SK-N-SH (cell line): ENCODE measurements at regions not wholly inside any gene's neighbourhood (a gene's known extent, or its start where the extent isn't known, plus 50 kb on each side); places are given as distances from the start of the nearest gene placed in this dataset.

Experiments
- CTCF ChIA-PET: fragments of 300-600, 350-600 bp; formaldehyde crosslinking; extraction: SDS; loops from one replicate; lab custom pipeline; 2021; lab: Yijun Ruan, JAX
- POLR2A ChIA-PET: fragments of 350-600 bp; sonication (Branson Sonifier 250); formaldehyde crosslinking; extraction: SDS; loops from one replicate; lab custom pipeline; 2020; ENCODE audit warnings: antibody characterized with exemption, inconsistent platforms; lab: Yijun Ruan, JAX
- DNase-seq: peaks from one replicate; pipeline ENCODE4 v3.0.0; 2012
- H2AFZ ChIP-seq: fragments of 200-600 bp; sonication (generic); 2 replicates; pipeline ENCODE4 v1.8.1; 2016; ENCODE audit warnings: antibody characterized with exemption, mild to moderate bottlenecking, low read depth
- H3F3A ChIP-seq: fragments of 200-600 bp; sonication (generic); replicated peaks from 2 replicates; pipeline ENCODE3; 2016; ENCODE audit warnings: antibody characterized with exemption, mild to moderate bottlenecking; ENCODE audit not compliant: insufficient read depth
- H3K27ac ChIP-seq, 2 experiments: fragments of 200-500 bp in 1 of 2; fragments of 200-600 bp in 1 of 2; sonication (Bioruptor generic) in 1 of 2; sonication (generic), shearing (Covaris generic) in 1 of 2; 2 replicates each; pipeline versions ENCODE4 v1.5.1 to v1.6.1; 2014 to 2016; ENCODE audit warnings: low read depth in 2 of 2, inconsistent platforms in 1 of 2, low read length in 1 of 2, mild to moderate bottlenecking in 1 of 2, mixed read lengths in 1 of 2
- H3K27me3 ChIP-seq: fragments of 200-600 bp; sonication (generic), shearing (Covaris generic); 2 replicates; pipeline ENCODE4 v1.6.1; 2016; ENCODE audit warnings: mixed run types; ENCODE audit not compliant: insufficient read depth
- H3K36me3 ChIP-seq, 2 experiments: fragments of 200-500 bp in 1 of 2; fragments of 200-600 bp in 1 of 2; sonication (Bioruptor generic) in 1 of 2; sonication (generic) in 1 of 2; replicated peaks in 1 of 2; 2 replicates each; pipeline versions ENCODE3 to v1.5.1; 2014 to 2016; ENCODE audit warnings: low read length in 1 of 2, mild to moderate bottlenecking in 1 of 2; ENCODE audit not compliant: insufficient read depth in 2 of 2, control insufficient read depth in 1 of 2
- H3K4me1 ChIP-seq, 2 experiments: fragments of 200-500 bp in 1 of 2; fragments of 200-600 bp in 1 of 2; sonication (Bioruptor generic) in 1 of 2; sonication (generic), shearing (Covaris generic) in 1 of 2; 2 replicates each; pipeline versions ENCODE4 v1.5.1 to v1.6.1; 2014 to 2016; ENCODE audit warnings: low read depth in 1 of 2, low read length in 1 of 2, mixed run types in 1 of 2; ENCODE audit not compliant: insufficient read depth in 2 of 2, control insufficient read depth in 1 of 2
- H3K4me2 ChIP-seq: fragments of 200-600 bp; sonication (generic), shearing (Covaris generic); 2 replicates; pipeline ENCODE4 v1.6.1; 2017; ENCODE audit warnings: mixed run types
- H3K4me3 ChIP-seq, 2 experiments: fragments of 200-500 bp in 1 of 2; fragments of 200-600 bp in 1 of 2; sonication (Bioruptor generic) in 1 of 2; sonication (generic), shearing (Covaris generic) in 1 of 2; 2 replicates each; pipeline versions ENCODE4 v1.5.1 to v1.8.1; 2014 to 2016; ENCODE audit warnings: low read depth in 2 of 2, inconsistent platforms in 1 of 2, low read length in 1 of 2, mild to moderate bottlenecking in 1 of 2, mixed read lengths in 1 of 2, moderate library complexity in 1 of 2
- H3K79me2 ChIP-seq: fragments of 200-600 bp; sonication (generic); 2 replicates; pipeline ENCODE4 v1.8.1; 2017; ENCODE audit warnings: mild to moderate bottlenecking; ENCODE audit not compliant: insufficient read depth
- H3K9ac ChIP-seq: fragments of 200-600 bp; sonication (generic); 2 replicates; pipeline ENCODE4 v1.6.1; 2017; ENCODE audit warnings: mixed run types
- H3K9me2 ChIP-seq: fragments of 200-600 bp; sonication (generic); 2 replicates; pipeline ENCODE4 v1.6.1; 2017; ENCODE audit warnings: mixed run types
- H3K9me3 ChIP-seq: fragments of 200-600 bp; sonication (generic); 2 replicates; pipeline ENCODE4 v1.6.1; 2017; ENCODE audit warnings: mixed run types, mild to moderate bottlenecking, moderate library complexity
- H4K20me1 ChIP-seq: fragments of 200-600 bp; sonication (generic); 2 replicates; pipeline ENCODE4 v1.6.1; 2017; ENCODE audit warnings: mild to moderate bottlenecking, mixed run types; ENCODE audit not compliant: insufficient read depth
- CTCF ChIP-seq: fragments of 200-600 bp; sonication (generic); IDR thresholded peaks from 2 replicates; pipeline ENCODE4 v1.6.1; 2017; ENCODE audit warnings: antibody characterized with exemption, mild to moderate bottlenecking, moderate library complexity
- EP300 ChIP-seq, 2 experiments: IDR thresholded peaks; 2 replicates each; pipeline versions ENCODE4 v1.4.0 to v1.6.1; 2012; ENCODE audit warnings: borderline replicate concordance in 1 of 2, low read depth in 1 of 2, low read length in 1 of 2
- EZH2phosphoT487 ChIP-seq: fragments of 200-600 bp; sonication (generic); IDR thresholded peaks from 2 replicates; pipeline ENCODE4 v1.6.1; 2017; ENCODE audit warnings: low read depth, mixed run types, mild to moderate bottlenecking, antibody characterized with exemption, moderate library complexity, borderline replicate concordance
- GATA2 ChIP-seq: sonication (generic); formaldehyde crosslinking; IDR thresholded peaks from 2 replicates; pipeline ENCODE4 v1.5.0; 2020; ENCODE audit warnings: mild to moderate bottlenecking, missing genetic modification reagents
- IRF3 ChIP-seq: fragments of 150-350 bp; IDR thresholded peaks from 2 replicates; pipeline ENCODE4 v1.6.1; 2016; ENCODE audit warnings: mild to moderate bottlenecking, low read depth, low read length
- RCOR1 ChIP-seq: fragments of 150-350 bp; IDR thresholded peaks from 2 replicates; pipeline ENCODE4 v1.6.1; 2017; ENCODE audit warnings: antibody characterized with exemption, low read length
- SMC3 ChIP-seq: IDR thresholded peaks from 2 replicates; pipeline ENCODE4 v1.6.1; 2012; ENCODE audit warnings: low read depth, low read length, improper control_type of control experiment
- TCF12 ChIP-seq: IDR thresholded peaks from 2 replicates; pipeline ENCODE4 v1.4.0; 2012
- TEAD4 ChIP-seq: IDR thresholded peaks from 2 replicates; pipeline ENCODE4 v1.4.0; 2012; ENCODE audit warnings: mild to moderate bottlenecking, borderline replicate concordance; ENCODE audit not compliant: insufficient read depth
- USF1 ChIP-seq: IDR thresholded peaks from 2 replicates; pipeline ENCODE4 v1.4.0; 2012; ENCODE audit warnings: low read depth, borderline replicate concordance
- YY1 ChIP-seq: IDR thresholded peaks from 2 replicates; pipeline ENCODE4 v1.4.0; 2012; ENCODE audit warnings: low read depth, mild to moderate bottlenecking
- ZBTB33 ChIP-seq: IDR thresholded peaks from 2 replicates; pipeline ENCODE4 v1.4.0; 2012; ENCODE audit warnings: low read depth, borderline replicate concordance
- WGBS: methylation state at CpG from one replicate; pipeline ENCODE4 v1.1.6; 2017; ENCODE audit warnings: low lambda C conversion rate; 5-methylcytosine and 5-hydroxymethylcytosine counted together

GRCh38 chr5:74476046-74476818, 164.3 kb downstream of the ENC1 start (continued):
- TF ChIP-seq TEAD4 (no peak), EP300 (IDR thresholded peaks at IDR 0.05; ENCODE audit: borderline replicate concordance in 1 of 2, low read depth in 1 of 2, low read length in 1 of 2) (no peak), USF1 (no peak)

- no peak overlapping the region for H3K4me2 ChIP-seq
- no peak overlapping the region for H3K4me3 ChIP-seq
- WGBS, result 56% methylated on average over 2 of the region's 2 CpGs
- TF ChIP-seq ZBTB33, result no peak
- no peak for TF ChIP-seq IRF3
- no peak for TF ChIP-seq RCOR1
- TF ChIP-seq EZH2phosphoT487, result no peak
- no peak for TF ChIP-seq SMC3
- TF ChIP-seq YY1, result no peak
- TF ChIP-seq CTCF, result no peak
- TF ChIP-seq TCF12, result no peak
- no peak for TF ChIP-seq GATA2 (CRISPR knock-in tag)
- no peak for TF ChIP-seq USF1
- no peaks in the 10 kb centered on the region for H3K36me3 ChIP-seq
- peaks cover 0 to 6% of the 10 kb centered on the region in 2 experiments; a peak in 2 of 4 replicates for H3K4me1 ChIP-seq
- no peaks in the 10 kb centered on the region for H4K20me1 ChIP-seq
- H3K27ac ChIP-seq, result no peak overlapping the region
- no peaks in the 10 kb centered on the region for H3K27me3 ChIP-seq
- no peaks in the 10 kb centered on the region for H3F3A ChIP-seq
- no peak overlapping the region for H2AFZ ChIP-seq
- no peaks in the 10 kb centered on the region for H3K9me2 ChIP-seq
- ChIA-PET POLR2A (no interaction called here), CTCF (no interaction called here)
- H3K79me2 ChIP-seq, result no peaks in the 10 kb centered on the region
- no peak overlapping the region for H3K9ac ChIP-seq
- DNase-seq, result no peak
- H3K9me3 ChIP-seq, result no peaks in the 10 kb centered on the region
Observed at GRCh38 chr5:74471875-74472274, 168.7 kb downstream of the ENC1 start.
